ENCODE measurements at regions not wholly inside any gene's neighbourhood (a gene's known extent, or its start where the extent isn't known, plus 50 kb on each side); places are given as distances from the start of the nearest gene placed in this dataset.

GRCh38 chr6:47180633-47181032 is 129.1 kb downstream of the TNFRSF21 start:
- no peak for TF ChIP-seq CTCF (IDR thresholded peaks at IDR 0.05)
- no peak for TF ChIP-seq EZH2 (IDR thresholded peaks at IDR 0.05; ENCODE audit: borderline replicate concordance, insufficient read depth, low read depth, low read length, poor library complexity, severe bottlenecking)

Data from B cell (primary cell).